ENCODE measurements at regions not wholly inside any gene's neighbourhood (a gene's known extent, or its start where the extent isn't known, plus 50 kb on each side); places are given as distances from the start of the nearest gene placed in this dataset.
"Not testable (repeated sequence)": the region's sequence is repeated elsewhere in the genome, so short reads cannot be mapped to it uniquely, and the experiment has no call there.

- DNase-seq (ENCODE audit: low read depth): not testable (repeated sequence)
Observed at GRCh38 chr17:45586651-45586934, 96.1 kb upstream of the PLEKHM1 start.

DNA sequence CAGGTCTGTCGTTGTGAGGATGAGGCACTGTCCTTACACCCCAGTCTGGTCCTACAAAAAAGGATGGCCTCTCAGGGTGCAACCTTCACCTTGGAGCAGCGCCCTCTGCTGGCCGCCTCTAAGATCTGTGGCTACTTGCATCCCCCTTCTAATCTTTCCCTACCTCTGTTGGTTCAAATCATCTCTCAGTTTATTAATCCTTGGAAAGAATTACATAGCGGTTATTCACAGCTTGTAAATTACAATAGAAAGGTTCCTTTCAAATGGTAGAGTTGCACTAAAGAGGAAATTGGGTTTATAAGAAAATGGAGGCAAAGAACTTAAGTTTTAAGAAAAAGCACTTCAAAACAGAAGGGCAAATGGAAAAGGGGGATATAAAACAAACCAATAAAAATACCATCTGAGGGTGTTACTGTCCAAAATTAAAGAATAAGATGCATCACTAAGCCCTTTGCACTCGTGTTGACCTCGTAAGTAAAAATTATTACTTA is 102.0 kb upstream of the PLEKHM1 start:
- not testable (repeated sequence) for DNase-seq (ENCODE audit: low read depth)

DNA sequence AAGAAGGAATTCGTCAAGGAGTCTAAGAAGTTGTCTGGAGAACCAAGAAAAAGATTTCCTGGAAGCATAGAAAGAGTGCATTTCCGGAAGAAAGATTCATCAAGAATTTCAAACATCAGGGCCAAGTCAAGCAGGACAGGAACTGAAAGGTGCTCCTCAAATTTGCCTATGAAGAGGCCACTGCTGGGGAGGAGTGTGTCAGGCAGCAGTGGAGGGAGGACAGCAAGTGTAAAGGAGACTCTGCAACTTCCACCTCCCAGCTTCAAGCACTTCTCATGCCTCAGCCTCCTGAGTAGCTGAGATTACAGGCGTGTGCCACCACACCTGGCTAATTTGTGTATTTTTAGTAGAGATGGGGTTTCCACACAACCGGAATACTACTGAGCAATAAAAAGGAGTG is 105.8 kb upstream of the PLEKHM1 start:
- DNase-seq (ENCODE audit: low read depth): not testable (repeated sequence)

- not testable (repeated sequence) for DNase-seq (ENCODE audit: low read depth)
Observed at GRCh38 chr17:45600052-45601012, 109.8 kb upstream of the PLEKHM1 start.

- not testable (repeated sequence) for DNase-seq (ENCODE audit: low read depth)
Observed at GRCh38 chr17:45601013-45601412, 110.5 kb upstream of the PLEKHM1 start.

- DNase-seq (ENCODE audit: low read depth): not testable (repeated sequence)
Observed at GRCh38 chr17:45601605-45602539, 111.4 kb upstream of the PLEKHM1 start.

GRCh38 chr17:45605751-45606150 is 115.2 kb upstream of the PLEKHM1 start:
- not testable (repeated sequence) for DNase-seq (ENCODE audit: low read depth)

- DNase-seq (ENCODE audit: low read depth): peak; percentile 46
Observed at GRCh38 chr17:45619984-45620405, 129.5 kb upstream of the PLEKHM1 start.

DNA sequence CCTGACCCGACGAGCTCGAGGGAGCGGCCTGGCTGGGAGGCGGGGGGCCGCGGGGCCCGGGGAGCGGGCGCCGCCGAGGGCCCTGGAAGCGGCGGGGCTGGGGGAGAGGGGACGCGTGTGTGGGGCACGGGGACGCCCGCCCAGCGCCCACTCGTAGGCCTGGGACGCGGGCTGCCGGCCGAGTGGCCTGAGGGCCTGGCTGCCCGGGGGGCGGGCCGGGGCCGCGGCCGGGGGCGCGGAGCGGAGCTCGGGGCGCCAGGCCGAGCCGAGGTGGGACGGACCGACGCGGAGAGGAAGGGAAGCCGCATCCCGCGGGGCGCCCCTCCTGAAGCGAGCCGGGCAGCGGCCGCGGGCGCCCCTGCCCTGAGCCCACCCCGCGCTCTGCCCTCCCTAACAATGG is 129.9 kb upstream of the PLEKHM1 start:
- not testable (repeated sequence) for DNase-seq (ENCODE audit: low read depth)

- DNase-seq (ENCODE audit: low read depth): not testable (repeated sequence)
Observed at GRCh38 chr17:45621087-45621486, 130.6 kb upstream of the PLEKHM1 start.

- DNase-seq (ENCODE audit: low read depth): not testable (repeated sequence)
Observed at GRCh38 chr17:45622295-45622694, 131.8 kb upstream of the PLEKHM1 start.

DNA sequence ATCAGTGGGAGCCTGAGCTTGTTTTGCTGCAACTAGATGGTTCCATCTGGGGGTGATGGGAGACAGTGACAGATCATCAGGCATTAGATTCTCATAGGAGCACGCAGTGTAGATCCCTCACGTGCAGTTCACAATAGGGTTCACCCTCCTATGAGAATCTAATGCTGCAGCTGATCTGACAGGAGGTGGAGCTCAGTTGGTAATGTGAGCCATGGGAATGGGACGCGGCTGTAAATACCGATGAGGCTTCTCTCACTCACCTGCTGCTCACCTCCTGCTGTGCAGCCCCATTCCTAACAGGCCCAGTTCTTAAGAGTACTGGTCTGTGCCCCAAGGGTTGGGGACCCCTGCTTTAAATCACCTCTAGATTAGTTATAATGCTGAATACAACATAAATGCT is 137.5 kb upstream of the PLEKHM1 start:
- no peak for DNase-seq (ENCODE audit: low read depth)

GRCh38 chr17:45631941-45632340 is 141.4 kb upstream of the PLEKHM1 start:
- no peak for DNase-seq (ENCODE audit: low read depth)

DNA sequence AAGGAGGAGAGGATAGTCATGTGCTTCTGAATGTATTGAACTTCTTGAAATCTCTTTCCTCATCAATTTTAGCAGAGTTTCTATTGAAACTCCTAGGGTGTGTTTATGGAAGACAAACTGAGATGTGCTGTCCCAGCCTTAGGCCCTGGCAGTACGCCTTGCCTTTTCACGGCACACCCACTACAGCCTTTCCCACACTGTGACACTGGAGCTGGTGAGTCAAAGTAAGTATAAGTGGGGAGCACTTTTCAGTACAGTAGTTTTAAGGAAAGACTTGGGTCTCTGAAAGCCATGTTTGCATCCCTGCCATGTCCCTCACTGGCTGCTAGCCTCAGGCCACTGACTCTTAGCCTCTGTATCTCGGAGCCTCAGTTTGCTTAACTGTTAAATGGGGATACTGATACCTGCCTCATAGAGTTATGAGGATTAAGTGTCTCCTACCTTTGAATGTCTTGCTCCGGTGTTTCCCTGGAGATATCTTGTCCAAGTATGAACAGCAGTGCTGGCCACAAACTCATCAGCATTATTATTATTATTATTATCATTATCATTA is 144.7 kb upstream of the CRHR1 start:
- DNase-seq (ENCODE audit: low read depth): no peak

DNA sequence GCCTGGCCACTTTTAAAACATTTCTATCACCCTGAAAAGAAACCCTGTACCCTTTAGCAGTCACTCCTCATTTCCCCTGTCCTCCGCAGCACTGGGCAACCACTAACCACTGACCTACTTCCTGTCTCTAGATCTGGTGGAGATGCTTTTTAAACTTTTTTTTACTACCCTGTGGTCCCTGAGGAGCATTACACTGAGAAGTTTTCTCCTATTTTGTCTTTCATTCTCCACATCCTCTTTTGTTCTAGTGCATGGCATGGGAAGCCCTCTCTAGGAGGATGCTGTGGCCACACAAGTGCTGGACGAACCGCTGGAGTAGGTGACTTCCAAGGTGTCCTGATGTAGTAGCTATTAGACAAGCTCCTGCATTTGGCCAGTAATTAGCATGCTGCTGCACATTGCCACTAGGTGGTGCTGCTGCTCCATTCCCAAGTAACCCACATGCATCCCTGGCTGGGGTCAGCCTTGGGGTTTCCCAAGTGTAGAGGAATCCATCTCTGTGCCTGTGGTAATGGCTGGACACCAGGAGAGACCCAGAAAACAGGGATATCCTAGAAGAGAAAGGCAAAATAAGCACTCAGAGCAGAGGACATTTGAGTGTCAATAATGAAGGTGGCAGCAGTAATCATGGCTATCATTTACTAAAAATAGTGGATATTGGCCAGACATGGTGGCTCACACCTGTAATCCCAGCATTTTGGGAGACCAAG is 143.8 kb upstream of the CRHR1 start:
- DNase-seq (ENCODE audit: low read depth): peak; percentile 63

DNA sequence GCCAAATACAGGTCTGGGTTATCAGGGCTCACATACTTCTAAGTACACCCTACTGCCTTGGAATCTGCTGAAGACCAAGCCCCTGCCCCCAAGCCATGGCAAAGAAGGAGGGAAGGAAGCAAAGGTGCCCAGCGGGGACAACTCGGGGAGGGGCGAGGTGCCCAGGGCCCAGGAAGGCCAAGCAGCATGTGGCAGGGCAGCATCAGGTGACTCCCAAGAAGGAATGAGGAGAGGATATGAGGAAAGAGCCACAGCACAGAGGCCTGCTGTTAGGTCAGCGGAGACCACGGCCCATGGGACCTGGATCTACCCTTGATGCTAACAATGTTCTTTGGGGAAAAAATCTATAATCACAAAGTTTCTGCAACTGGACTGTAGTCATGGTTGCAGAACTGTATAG is 142.6 kb upstream of the CRHR1 start:
- DNase-seq (ENCODE audit: low read depth): no peak

DNA sequence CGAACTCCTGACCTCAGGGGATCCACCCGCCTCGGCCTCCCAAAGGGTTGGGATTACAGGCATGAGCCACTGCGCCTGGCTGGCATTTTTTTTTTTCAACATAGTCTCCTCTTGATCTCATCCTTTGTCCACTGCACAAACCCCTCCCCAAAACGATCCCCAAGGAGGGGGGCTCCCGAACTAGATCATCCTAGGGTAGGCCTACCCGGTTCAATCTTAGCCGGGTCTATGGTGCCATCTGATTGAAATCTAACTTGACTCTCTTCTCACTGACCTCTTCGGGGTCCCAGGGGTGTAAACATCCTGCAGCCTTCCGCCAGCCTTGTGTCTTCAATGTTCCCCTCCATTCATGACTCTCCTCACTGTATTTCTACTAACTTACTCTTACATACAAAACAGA is 140.5 kb upstream of the CRHR1 start:
- DNase-seq (ENCODE audit: low read depth): no peak

GRCh38 chr17:45644637-45645036 is 139.5 kb upstream of the CRHR1 start:
- not testable (repeated sequence) for DNase-seq (ENCODE audit: low read depth)

DNA sequence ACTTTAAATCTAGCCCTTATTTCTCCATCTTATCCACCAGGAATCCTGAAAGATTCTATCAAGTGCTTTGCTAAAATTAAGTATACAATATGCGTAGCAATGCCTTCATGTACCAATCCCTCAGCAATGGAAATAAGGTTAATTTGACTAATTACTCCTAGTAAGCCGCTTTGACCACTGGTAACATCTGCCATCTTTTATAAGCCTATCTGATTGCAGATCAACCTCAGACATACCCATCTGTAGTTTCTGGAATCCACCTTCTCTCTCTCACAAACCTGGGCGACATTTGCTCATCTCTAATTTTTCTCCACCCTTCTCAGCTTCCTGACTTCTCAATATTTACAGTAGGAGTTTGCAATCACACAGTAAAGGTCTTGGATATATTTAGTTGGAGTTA is 138.8 kb upstream of the CRHR1 start:
- no peak for DNase-seq (ENCODE audit: low read depth)

GRCh38 chr17:45646288-45646988 is 137.7 kb upstream of the CRHR1 start:
- DNase-seq (ENCODE audit: low read depth): peak; percentile 17

DNA sequence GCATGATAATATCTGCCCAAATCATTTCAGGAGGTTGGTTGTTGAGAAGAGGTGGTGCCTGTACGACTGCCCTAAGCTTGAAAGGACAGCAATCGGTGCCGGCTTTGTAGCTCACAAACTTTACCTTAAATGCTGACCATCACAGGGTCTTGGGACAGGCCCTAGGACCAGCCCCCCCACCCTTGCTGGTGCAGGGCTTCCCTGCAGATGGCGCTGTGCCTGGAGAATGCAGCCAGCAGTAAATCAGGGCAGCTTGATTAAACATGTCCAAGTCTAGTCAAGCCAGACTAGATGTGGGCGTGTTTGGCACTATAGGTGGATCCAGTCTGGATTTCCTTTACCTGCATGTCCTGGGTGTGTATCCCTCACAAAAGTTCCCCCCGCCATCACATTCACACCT is 135.5 kb upstream of the CRHR1 start:
- DNase-seq (ENCODE audit: low read depth): no peak

Measured in CMK (cell line).